Spinal cord (tissue), 9 donors: ENCODE measurements at regions not wholly inside any gene's neighbourhood (a gene's known extent, or its start where the extent isn't known, plus 50 kb on each side); places are given as distances from the start of the nearest gene placed in this dataset.
A peak's percentile ranks its signal among the peaks of the same experiment; 100 is the strongest.

Source experiments
- DNase-seq, 6 donors: peaks; one replicate each; pipeline versions ENCODE4 v3.0.0 to v3.0.0-alpha.2; 2013 to 2015; ENCODE audit warnings: low spot score in 6 of 6, low read depth in 4 of 6
- H3K27ac ChIP-seq: one replicate; pipeline ENCODE4 v1.5.1; 2013; ENCODE audit warnings: low read depth, low read length, control low read depth
- H3K27me3 ChIP-seq: one replicate; pipeline ENCODE4 v1.6.1; 2013; ENCODE audit warnings: low read length; ENCODE audit not compliant: control insufficient read depth, insufficient read depth
- H3K36me3 ChIP-seq: one replicate; pipeline ENCODE4 v1.6.1; 2013; ENCODE audit warnings: low read length; ENCODE audit not compliant: control insufficient read depth, insufficient read depth
- H3K4me1 ChIP-seq: one replicate; pipeline ENCODE4 v1.6.1; 2013; ENCODE audit warnings: low read length; ENCODE audit not compliant: control insufficient read depth, insufficient read depth
- H3K4me3 ChIP-seq: one replicate; pipeline ENCODE4 v1.5.1; 2013; ENCODE audit warnings: low read depth, low read length, control low read depth
- H3K9me3 ChIP-seq: one replicate; pipeline ENCODE4 v1.6.1; 2013; ENCODE audit warnings: low read length; ENCODE audit not compliant: control insufficient read depth, insufficient read depth
- WGBS: methylation state at CpG from one replicate; pipeline ENCODE4 v1.1.5; 2013; ENCODE audit warnings: missing lambda C conversion rate; ENCODE audit not compliant: insufficient coverage; 5-methylcytosine and 5-hydroxymethylcytosine counted together
- donor health status: healthy.

GRCh38 chr2:125169764-125170146 lies 1144.7 kb downstream of the CNTNAP5 start:
- Histone ChIP-seq H3K27me3 (no peaks in the 10 kb centered on the region), H3K4me1 (no peaks in the 10 kb centered on the region), H3K4me3 (no peak overlapping the region), H3K36me3 (no peaks in the 10 kb centered on the region), H3K9me3 (no peaks in the 10 kb centered on the region), H3K27ac (no peak overlapping the region)
- DNase-seq: no peak
- WGBS: no CpG with 5 or more reads among the region's 3 CpGs

DNA sequence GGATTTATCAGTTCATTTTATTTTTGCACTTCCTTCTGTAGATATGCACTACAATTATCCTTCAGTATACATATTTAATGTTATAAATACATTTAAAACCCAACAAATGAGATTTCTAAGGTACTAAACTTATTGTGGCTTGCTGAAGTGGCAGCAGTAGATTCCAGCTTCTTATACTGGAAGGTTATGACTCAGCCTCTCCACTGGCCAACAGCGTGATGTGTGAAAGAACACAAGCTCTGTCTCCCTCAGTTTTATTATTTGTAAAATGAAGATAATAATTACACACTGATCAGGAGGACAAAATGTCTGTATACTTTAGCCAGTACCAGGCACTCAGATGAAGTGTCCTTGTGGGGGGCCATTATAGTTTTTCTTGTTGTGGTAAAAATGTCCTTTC lies 1147.1 kb downstream of the CNTNAP5 start:
- no peak overlapping the region for H3K27ac ChIP-seq
- no peaks in the 10 kb centered on the region for H3K4me1 ChIP-seq
- WGBS: no CpG with 5 or more reads among the region's 1 CpG
- H3K9me3 ChIP-seq: no peaks in the 10 kb centered on the region
- no peak for DNase-seq
- no peak overlapping the region for H3K4me3 ChIP-seq
- no peaks in the 10 kb centered on the region for H3K36me3 ChIP-seq
- no peaks in the 10 kb centered on the region for H3K27me3 ChIP-seq

- DNase-seq: no peak
- H3K27ac ChIP-seq: no peak overlapping the region
- H3K4me3 ChIP-seq: no peak overlapping the region
- no peaks in the 10 kb centered on the region for H3K36me3 ChIP-seq
- no peaks in the 10 kb centered on the region for H3K4me1 ChIP-seq
- no peaks in the 10 kb centered on the region for H3K27me3 ChIP-seq
- WGBS: no CpG with 5 or more reads among the region's 1 CpG
- H3K9me3 ChIP-seq: no peaks in the 10 kb centered on the region
Observed at GRCh38 chr2:125175415-125175814, 1150.3 kb downstream of the CNTNAP5 start.

- Histone ChIP-seq H3K36me3 (no peaks in the 10 kb centered on the region), H3K4me3 (no peak overlapping the region), H3K4me1 (no peaks in the 10 kb centered on the region), H3K27me3 (no peaks in the 10 kb centered on the region), H3K27ac (no peak overlapping the region), H3K9me3 (no peaks in the 10 kb centered on the region)
- no peak for DNase-seq
- WGBS: 77% methylated on average over 4 of the region's 5 CpGs
Observed at GRCh38 chr2:125185691-125186270, 1160.7 kb downstream of the CNTNAP5 start.

- 88% methylated on average over 3 of the region's 3 CpGs for WGBS
- H3K4me3 ChIP-seq: no peak overlapping the region
- H3K36me3 ChIP-seq: no peaks in the 10 kb centered on the region
- no peak for DNase-seq
- no peak overlapping the region for H3K27ac ChIP-seq
- no peaks in the 10 kb centered on the region for H3K27me3 ChIP-seq
- H3K9me3 ChIP-seq: no peaks in the 10 kb centered on the region
- H3K4me1 ChIP-seq: no peaks in the 10 kb centered on the region
Observed at GRCh38 chr2:125207431-125207830, 1182.3 kb downstream of the CNTNAP5 start.

GRCh38 chr2:125216321-125216720 lies 1191.2 kb downstream of the CNTNAP5 start:
- Histone ChIP-seq H3K27ac (no peak overlapping the region), H3K4me3 (no peak overlapping the region), H3K36me3 (no peaks in the 10 kb centered on the region), H3K27me3 (no peaks in the 10 kb centered on the region), H3K4me1 (no peaks in the 10 kb centered on the region), H3K9me3 (peaks cover 4% of the 10 kb centered on the region)
- DNase-seq: peak in 1 of 6 donors; percentile 67

GRCh38 chr2:125224188-125224587 lies 1199.1 kb downstream of the CNTNAP5 start:
- DNase-seq: no peak
- no peaks in the 10 kb centered on the region for H3K27me3 ChIP-seq
- 95% methylated on average over 6 of the region's 6 CpGs for WGBS
- no peak overlapping the region for H3K27ac ChIP-seq
- peaks cover 5% of the 10 kb centered on the region for H3K9me3 ChIP-seq
- no peaks in the 10 kb centered on the region for H3K36me3 ChIP-seq
- no peaks in the 10 kb centered on the region for H3K4me1 ChIP-seq
- H3K4me3 ChIP-seq: no peak overlapping the region

GRCh38 chr2:125224830-125225229 lies 1199.7 kb downstream of the CNTNAP5 start:
- H3K36me3 ChIP-seq: no peaks in the 10 kb centered on the region
- 83% methylated on average over 2 of the region's 3 CpGs for WGBS
- DNase-seq: no peak

DNA sequence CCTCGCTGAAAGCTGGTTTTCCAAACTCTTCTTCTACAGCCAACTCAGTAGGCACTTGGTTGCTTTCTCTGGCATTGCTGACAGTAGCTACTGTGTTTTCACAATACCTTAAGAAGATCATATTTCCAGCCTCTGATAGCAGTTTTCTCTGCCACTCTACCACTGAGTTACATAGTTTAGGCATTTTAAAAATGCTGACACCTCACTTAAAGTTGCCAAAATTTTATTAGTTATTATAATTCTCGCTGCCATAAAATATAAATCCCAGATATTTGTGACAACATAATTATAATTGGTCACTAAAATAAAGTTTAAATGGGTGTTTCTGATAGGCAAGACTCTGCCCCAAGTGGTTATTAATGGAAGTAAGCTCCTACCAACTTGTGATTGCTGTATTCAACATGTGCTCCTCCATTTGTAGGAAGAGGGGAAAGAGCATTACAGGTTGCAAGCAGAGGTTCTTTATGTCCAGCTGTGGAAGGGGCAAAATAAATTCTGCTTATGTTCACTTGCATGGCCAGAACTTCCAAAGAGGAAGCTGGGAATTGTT lies 1202.8 kb downstream of the CNTNAP5 start:
- 87% methylated on average over 1 of the region's 2 CpGs for WGBS
- Histone ChIP-seq H3K9me3 (no peaks in the 10 kb centered on the region), H3K27ac (no peak overlapping the region), H3K4me1 (no peaks in the 10 kb centered on the region), H3K27me3 (no peaks in the 10 kb centered on the region), H3K36me3 (no peaks in the 10 kb centered on the region), H3K4me3 (no peak overlapping the region)
- DNase-seq: no peak

More at GRCh38 chr2:125224830-125225229, 1199.7 kb downstream of the CNTNAP5 start:
- H3K4me1 ChIP-seq: no peaks in the 10 kb centered on the region
- H3K27me3 ChIP-seq: no peaks in the 10 kb centered on the region
- peaks cover 5% of the 10 kb centered on the region for H3K9me3 ChIP-seq
- no peak overlapping the region for H3K4me3 ChIP-seq
- H3K27ac ChIP-seq: no peak overlapping the region

GRCh38 chr2:125240870-125241269 lies 1215.8 kb downstream of the CNTNAP5 start:
- DNase-seq: no peak
- Histone ChIP-seq H3K4me1 (no peaks in the 10 kb centered on the region), H3K27me3 (no peaks in the 10 kb centered on the region), H3K27ac (no peak overlapping the region), H3K4me3 (no peak overlapping the region), H3K36me3 (no peaks in the 10 kb centered on the region), H3K9me3 (no peaks in the 10 kb centered on the region)
- WGBS: 98% methylated on average over 6 of the region's 6 CpGs
